CD4-positive, alpha-beta T cell treated with Interleukin-15 for 1 hour (primary cell): ENCODE measurements at regions not wholly inside any gene's neighbourhood (a gene's known extent, or its start where the extent isn't known, plus 50 kb on each side); places are given as distances from the start of the nearest gene placed in this dataset.
"Not testable (repeated sequence)": the region's sequence is repeated elsewhere in the genome, so short reads cannot be mapped to it uniquely, and the experiment has no call there.

Experiments
- DNase-seq: peaks from one replicate; pipeline ENCODE4 v3.0.0-alpha.2; 2020

DNA sequence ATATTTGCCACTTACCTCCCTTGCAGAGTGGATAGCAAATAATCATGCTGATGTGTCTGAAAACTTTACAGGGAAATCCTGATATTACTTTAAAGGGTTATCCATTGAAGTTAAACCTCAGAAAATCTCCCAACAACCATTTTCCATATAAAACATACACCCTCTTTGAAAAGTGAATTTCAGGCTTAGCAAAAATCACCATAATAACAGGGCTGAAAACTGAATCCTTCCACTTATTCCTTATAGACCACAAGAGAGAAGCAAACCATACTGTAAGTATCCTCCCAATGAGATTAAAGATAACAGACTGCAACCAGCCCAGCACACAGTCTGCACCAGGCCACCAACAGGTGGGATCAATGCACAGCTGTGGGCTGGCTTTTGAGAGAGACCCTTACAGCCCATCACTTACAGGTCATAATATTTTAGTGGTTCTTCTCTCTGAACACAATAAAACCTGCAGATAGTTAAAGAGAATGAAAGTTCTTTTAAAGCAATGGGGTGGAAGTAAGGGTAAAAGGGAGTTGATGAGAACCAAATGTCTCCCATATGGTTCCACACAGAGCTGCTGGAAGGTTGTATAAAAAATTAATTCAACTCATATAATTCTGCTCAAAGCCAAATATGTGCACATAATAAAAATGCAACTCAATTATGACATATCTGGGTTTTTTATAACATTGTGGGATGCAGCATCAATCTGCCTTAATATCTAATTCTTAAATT, 376.2 kb upstream of the GRAMD2B start:
- no peak for DNase-seq

DNA sequence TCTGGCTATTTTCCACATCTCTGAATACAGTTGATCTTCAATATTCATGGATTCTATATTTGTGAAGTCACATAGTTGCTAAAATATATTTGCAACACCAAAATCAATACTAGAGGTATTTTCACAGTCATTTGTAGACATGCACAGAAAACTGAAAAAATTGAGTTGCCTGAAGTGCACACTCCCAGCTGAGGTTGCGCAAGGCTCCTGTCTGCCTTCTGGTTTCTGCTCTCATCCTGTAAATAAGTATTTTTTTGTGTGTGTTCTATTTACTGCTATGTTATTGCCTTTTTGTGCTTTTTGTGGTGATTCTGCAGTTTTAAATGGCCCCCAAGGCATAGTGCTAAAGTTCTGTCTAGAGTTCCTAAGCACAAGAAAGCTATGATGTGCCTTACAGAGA, 371.1 kb upstream of the GRAMD2B start:
- no peak for DNase-seq

DNA sequence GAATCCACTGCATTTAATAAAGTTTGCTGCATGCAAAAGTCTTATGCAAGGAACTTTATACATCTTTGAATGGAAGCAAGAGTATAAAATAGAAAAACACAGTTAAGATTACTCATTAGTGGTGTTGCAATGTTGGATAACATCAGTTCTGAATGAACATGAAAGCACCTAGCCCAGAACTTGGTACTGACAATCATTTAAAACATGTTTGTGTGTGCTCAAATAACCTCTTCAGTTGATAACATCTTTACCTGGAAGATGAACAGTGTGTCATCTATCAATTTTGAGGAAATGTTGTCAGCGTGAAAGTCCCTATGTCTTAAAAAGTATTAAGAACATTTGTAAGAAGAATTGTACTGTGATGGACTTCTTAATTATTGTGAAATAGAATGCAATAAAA, 370.4 kb upstream of the GRAMD2B start:
- no peak for DNase-seq

- DNase-seq = no peak
These were observed 369.6 kb upstream of the GRAMD2B start for GRCh38 chr5:126053630-126054029.

- no peak for DNase-seq
These were observed 368.4 kb upstream of the GRAMD2B start for GRCh38 chr5:126054577-126055347.

DNA sequence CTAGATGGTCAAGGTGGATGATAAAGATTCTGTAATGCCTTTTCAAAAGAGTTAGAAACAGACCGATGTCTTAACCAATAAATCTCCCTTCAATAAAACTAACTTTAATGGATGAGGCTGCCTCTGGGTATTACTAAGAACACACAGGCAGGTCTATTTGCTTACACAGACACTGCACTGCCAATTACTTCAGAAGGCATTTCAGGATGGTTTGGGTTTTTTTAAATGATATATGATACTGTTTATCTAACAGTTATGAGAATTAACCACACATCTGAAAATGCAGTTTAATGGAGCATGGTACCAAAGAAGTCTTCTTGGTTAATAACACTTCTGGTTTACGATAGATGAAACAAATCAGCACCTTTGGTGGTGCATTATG, 367.9 kb upstream of the GRAMD2B start:
- no peak for DNase-seq

DNA sequence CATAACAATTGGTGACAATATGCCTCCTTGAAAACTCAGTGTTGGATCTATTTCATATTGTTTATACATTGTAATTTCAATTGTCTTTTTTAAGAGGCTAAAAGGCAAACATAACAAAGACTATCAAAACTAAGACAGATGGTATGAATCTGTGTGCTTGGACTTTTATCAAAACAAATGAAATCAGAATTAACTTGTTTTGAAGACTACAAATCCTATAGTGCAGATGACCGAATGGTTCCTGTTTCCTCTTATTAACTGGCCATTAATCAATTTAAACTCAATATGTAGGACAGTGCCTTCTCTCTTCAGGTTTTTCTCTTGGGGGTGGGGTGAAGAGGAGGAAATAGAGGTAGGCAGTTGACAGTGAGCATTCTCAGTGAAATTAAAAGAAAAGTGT, 366.9 kb upstream of the GRAMD2B start:
- DNase-seq = no peak

DNA sequence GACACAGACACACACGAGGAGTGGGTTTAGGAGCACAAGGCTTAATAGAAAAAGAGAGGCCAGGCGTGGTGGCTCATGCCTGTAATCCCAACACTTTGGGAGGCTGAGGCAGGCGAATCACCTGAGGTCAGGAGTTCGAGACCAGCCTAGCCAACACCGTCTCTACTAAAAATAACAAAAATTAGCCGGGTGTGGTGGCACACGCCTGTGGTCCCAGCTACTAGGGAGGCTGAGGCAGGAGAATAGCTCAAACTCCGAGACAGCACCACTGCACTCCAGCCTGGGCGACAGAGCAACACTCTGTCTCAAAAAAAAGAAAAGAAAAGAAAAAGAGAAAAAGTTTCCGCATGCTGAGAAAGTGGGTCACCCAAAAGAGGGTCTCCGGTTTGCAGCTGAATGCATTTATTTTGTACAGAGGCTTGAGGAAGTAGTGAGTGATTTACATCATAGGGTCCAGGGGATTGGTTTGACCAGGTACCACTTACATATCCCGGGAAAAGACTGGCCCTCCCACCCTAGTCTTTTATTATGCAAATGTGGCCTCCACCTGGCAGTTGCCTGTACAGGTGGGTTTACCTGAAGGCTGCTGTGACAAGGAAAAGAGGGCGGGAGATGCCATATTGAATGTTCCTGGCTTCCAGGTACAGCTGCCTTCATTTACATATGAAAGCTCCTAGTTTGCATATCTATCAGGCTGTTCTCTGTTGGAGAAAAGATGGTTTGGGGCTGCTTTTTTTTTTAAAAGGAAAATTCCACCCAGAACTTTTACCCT, 366.2 kb upstream of the GRAMD2B start:
- no peak for DNase-seq

DNA sequence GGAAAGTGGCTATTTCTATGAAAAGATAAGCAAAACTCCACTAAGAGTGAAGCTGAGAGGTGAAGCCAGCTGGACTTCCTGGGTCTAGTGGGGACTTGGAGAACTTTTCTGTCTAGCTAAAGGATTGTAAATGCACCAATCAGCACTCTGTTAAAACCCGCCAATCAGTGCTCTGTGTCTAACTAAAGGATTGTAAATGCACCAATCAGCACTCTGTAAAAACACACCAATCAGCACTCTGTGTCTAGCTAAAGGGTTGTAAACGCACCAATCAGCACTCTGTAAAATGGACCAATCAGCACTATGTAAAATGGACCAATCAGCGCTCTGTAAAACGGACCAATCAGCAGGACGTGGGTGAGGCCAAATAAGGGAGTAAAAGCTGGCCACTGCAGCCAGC, 364.8 kb upstream of the GRAMD2B start:
- not testable (repeated sequence) for DNase-seq

DNA sequence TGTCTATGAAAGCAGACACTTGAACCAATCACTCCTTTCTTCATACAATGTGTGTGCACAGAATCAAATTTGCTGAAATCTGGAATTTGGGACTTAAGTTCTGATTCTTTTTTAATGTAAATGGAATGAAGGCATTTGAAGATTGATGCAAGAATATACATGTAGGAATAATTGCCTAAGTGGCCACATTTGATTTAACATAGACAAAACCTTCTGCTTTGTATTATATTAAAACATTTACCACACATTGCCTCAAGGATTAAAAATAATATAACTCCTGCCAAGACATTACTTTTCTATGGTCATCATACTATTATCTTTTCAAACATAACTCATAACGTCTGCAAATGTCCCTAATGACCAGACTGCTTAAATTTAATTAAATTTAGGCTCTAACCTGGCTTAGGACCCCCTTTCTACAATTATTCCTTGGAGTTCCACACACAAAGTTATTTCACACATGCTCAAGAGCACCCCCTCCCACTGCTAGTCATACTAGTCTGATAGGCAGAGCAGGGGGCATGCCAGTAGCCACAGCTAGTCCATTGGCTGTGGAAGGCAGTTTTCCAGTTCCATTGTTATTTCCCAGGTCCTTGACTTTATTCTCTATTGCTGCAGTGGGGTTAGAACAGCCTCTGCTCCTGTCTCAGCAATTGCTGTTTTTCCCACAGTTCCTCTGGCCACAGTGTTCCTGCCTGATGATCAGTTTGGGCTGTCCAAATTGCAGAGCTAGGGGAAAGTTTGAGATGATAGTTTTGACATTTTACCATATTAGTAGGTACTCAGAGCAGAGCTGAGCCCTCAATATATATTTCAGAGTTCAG, 360.6 kb upstream of the GRAMD2B start:
- DNase-seq = no peak

GRCh38 chr5:126065061-126065460, 358.1 kb upstream of the GRAMD2B start:
- DNase-seq = no peak

- no peak for DNase-seq
These were observed 356.4 kb upstream of the GRAMD2B start for GRCh38 chr5:126066836-126067235.

DNA sequence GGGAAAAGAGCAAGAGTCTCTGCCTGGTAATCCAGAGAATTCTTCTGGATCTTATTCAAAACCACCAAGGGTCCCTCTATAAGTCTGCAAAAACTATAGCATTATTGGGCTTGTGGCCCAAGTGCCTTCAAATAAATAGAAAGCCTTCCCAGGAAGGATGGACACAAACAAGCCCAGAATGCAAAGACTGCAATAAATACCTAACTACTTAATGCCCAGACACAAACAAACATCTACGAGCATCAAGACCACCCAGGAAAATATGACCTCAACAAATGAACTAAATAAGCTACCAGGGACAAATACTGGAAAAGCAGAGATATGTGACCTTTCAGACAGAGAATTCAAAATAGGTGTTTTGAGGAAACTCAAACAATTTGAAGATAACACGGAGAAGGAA, 355.8 kb upstream of the GRAMD2B start:
- no peak for DNase-seq

- no peak for DNase-seq
These were observed 353.9 kb upstream of the GRAMD2B start for GRCh38 chr5:126069329-126069728.

- DNase-seq = no peak
These were observed 352.7 kb upstream of the GRAMD2B start for GRCh38 chr5:126070481-126070880.

DNA sequence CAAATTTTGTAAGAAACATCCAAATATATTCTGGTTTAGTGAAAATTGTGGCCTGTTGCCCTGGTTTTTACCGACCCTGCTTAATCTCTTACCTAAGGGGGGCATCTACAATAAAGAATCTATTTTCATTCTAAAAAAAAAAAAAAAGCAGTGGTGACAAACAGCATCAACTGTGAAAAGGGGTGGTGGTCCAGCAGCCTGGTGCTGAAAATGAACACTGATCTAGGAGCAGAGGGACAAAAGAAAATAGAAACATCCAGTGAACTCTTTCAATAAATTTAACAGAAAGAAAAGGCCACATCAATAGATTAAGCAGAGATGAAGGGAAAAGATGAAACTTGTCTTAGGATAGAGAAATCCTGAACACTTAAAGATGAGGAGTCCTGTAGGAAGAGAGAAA, 348.7 kb upstream of the GRAMD2B start:
- no peak for DNase-seq

DNA sequence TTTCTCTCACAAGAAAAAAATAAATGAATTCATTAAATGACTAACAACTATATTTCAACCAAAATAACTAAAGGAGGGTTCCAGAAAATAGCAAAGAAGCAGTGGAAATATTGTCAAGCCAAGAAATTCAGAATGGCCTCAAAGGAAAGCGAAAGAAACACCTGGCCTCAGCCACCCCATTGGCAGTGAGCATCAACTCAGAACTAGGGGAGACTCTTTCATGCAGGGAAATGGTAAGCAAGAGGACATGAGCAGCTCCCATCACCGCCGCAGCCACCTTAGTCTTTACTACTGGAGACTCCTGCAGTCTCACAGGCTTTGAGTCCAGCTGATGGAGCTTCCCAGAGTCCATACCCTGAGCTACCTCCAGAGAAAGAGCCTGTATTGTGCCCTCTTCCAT, 343.9 kb upstream of the GRAMD2B start:
- no peak for DNase-seq

- no peak for DNase-seq
These were observed 342.0 kb upstream of the GRAMD2B start for GRCh38 chr5:126081209-126081608.

DNA sequence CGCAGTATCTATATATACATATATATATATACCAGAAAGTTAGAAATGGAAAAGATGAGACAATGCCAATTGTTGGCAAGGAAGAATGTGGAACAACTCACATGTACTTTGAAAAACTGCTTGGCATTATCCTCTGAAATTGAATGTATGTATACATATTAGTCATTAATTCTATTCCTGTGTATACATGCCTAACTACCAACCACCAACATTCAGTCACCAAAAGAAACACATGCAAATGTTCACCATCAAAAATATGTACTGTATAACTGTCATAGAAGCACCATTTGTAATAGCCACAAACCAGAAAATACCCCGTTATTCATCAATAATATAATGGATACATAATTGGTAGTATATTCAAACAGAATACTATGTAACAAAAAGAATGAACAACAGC, 330.2 kb upstream of the GRAMD2B start:
- no peak for DNase-seq

DNA sequence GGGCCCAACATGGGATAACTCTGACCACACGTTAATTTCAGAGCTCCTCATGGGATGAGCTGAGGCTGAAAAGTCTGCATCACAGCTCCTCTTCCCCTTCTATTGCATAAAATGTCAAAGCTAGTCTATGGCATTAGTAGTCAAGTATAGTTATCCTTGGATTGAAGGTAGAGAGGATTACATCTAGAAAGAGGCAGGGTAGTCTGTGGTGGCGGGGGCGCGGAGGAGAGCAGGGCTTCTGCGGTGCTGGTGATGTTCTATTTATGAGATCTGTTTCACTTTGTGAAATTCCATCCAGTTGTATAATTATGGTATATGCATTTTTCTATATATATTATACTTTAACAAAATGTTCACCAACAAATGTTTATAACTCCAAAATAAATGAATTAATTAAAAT, 329.5 kb upstream of the GRAMD2B start:
- no peak for DNase-seq

- DNase-seq = no peak
These were observed 328.2 kb upstream of the GRAMD2B start for GRCh38 chr5:126094991-126095390.

GRCh38 chr5:126096442-126097006, 326.7 kb upstream of the GRAMD2B start:
- no peak for DNase-seq

GRCh38 chr5:126097876-126098275, 325.3 kb upstream of the GRAMD2B start:
- DNase-seq = no peak
